Aorta (tissue), 5 donors: ENCODE measurements at regions not wholly inside any gene's neighbourhood (a gene's known extent, or its start where the extent isn't known, plus 50 kb on each side); places are given as distances from the start of the nearest gene placed in this dataset.

Experiments used
- ATAC-seq: fragments of 200-7000 bp; cut with Tn5 transposase; one replicate; pipeline ENCODE4 v1.9.1; 2022; ENCODE audit warnings: moderate library complexity; ENCODE audit not compliant: low FRiP score
- DNase-seq, 2 donors: peaks; one replicate each; pipeline ENCODE4 v3.0.0-alpha.2; 2020
- H3K27ac ChIP-seq, 2 donors: one replicate each; pipeline ENCODE4 v1.5.1; 2013; ENCODE audit warnings: low read length in 2 of 2, mild to moderate bottlenecking in 2 of 2, moderate library complexity in 2 of 2, control low read depth in 1 of 2, inconsistent platforms in 1 of 2, low read depth in 1 of 2
- H3K27me3 ChIP-seq, 2 donors: one replicate each; pipeline ENCODE4 v1.6.1; 2013; ENCODE audit warnings: control low read depth in 1 of 2, low read length in 1 of 2, mild to moderate bottlenecking in 1 of 2, moderate library complexity in 1 of 2; ENCODE audit not compliant: insufficient read depth in 2 of 2, control insufficient read depth in 1 of 2
- H3K36me3 ChIP-seq, 2 donors: one replicate each; pipeline ENCODE4 v1.6.1; 2013; ENCODE audit warnings: control low read depth in 1 of 2, low read length in 1 of 2, mild to moderate bottlenecking in 1 of 2; ENCODE audit not compliant: insufficient read depth in 2 of 2, control insufficient read depth in 1 of 2
- H3K4me1 ChIP-seq, 2 donors: one replicate each; pipeline ENCODE4 v1.6.1; 2013; ENCODE audit warnings: low read length in 2 of 2, control low read depth in 1 of 2, mild to moderate bottlenecking in 1 of 2, moderate library complexity in 1 of 2; ENCODE audit not compliant: insufficient read depth in 2 of 2, control insufficient read depth in 1 of 2
- H3K4me3 ChIP-seq, 2 donors: one replicate each; pipeline ENCODE4 v1.5.1; 2013; ENCODE audit warnings: low read length in 2 of 2, control low read depth in 1 of 2, mild to moderate bottlenecking in 1 of 2
- H3K9me3 ChIP-seq: one replicate; pipeline ENCODE4 v1.6.1; 2013; ENCODE audit warnings: mild to moderate bottlenecking, low read length; ENCODE audit not compliant: control insufficient read depth
- WGBS, 2 donors: extraction: QIAGEN DNeasy Blood & Tissue Kit; methylation state at CpG; one replicate each; pipeline ENCODE4 v1.1.7; 2013; 5-methylcytosine and 5-hydroxymethylcytosine counted together
- intact Hi-C, 2 donors: fragments of 100-400 bp; cut with DNase I; formaldehyde crosslinking; loops; one replicate each; pipeline versions ENCODE4 v1.14.2 to v1.15.0; 2022
- donor health status: healthy with polysubstance abuse.
- donor health status: Bipolar disorder and iron deficiency.
- donor health status: DM: no; HTN: no; CAD: no.
- donor health status: DM: no; HTN: no; CAD: no.
- donor health status: DM: yes; HTN: yes; CAD: no.

GRCh38 chr14:71592361-71592760 is 339.9 kb upstream of the RGS6 start:
- intact Hi-C loops, result loop anchor here in 1 of 2 donors (10.0 kb wide), 1 partner anchor 62 kb away; no protein-coding TSS in a partner anchor
- Histone ChIP-seq H3K4me1 (peaks cover 1 to 8% of the 10 kb centered on the region in 2 donors), H3K27ac (no peak overlapping the region), H3K4me3 (no peak overlapping the region), H3K9me3 (no peaks in the 10 kb centered on the region), H3K27me3 (no peaks in the 10 kb centered on the region), H3K36me3 (no peaks in the 10 kb centered on the region)
- ATAC-seq, result no peak
- 42 to 43% methylated on average over 2 of the region's 2 CpGs for WGBS, 2 donors
- no peak for DNase-seq

- Histone ChIP-seq H3K27me3 (no peaks in the 10 kb centered on the region), H3K4me3 (no peak overlapping the region), H3K36me3 (no peaks in the 10 kb centered on the region), H3K9me3 (no peaks in the 10 kb centered on the region), H3K27ac (no peak overlapping the region), H3K4me1 (peaks cover 1 to 8% of the 10 kb centered on the region in 2 donors)
- intact Hi-C loops, result loop anchor here in 1 of 2 donors (10.0 kb wide), 1 partner anchor 61 kb away; no protein-coding TSS in a partner anchor
- WGBS, 2 donors, result 87 to 92% methylated on average over 1 of the region's 1 CpG
- DNase-seq (no peak), ATAC-seq (no peak)
Measured at GRCh38 chr14:71593966-71594365, 338.3 kb upstream of the RGS6 start.

GRCh38 chr14:71594821-71595220 is 337.4 kb upstream of the RGS6 start:
- Histone ChIP-seq H3K4me3 (no peak overlapping the region), H3K9me3 (no peaks in the 10 kb centered on the region), H3K27me3 (no peaks in the 10 kb centered on the region), H3K4me1 (peaks cover 1 to 8% of the 10 kb centered on the region in 2 donors), H3K27ac (no peak overlapping the region), H3K36me3 (no peaks in the 10 kb centered on the region)
- 3 to 6% methylated on average over 3 of the region's 3 CpGs for WGBS, 2 donors
- DNase-seq (no peak), ATAC-seq (no peak)
- intact Hi-C loops, result loop anchor here in 1 of 2 donors (10.0 kb wide), 1 partner anchor 60 kb away; no protein-coding TSS in a partner anchor

GRCh38 chr14:71595441-71595840 is 336.8 kb upstream of the RGS6 start:
- no peak for ATAC-seq
- no peaks in the 10 kb centered on the region for H3K27me3 ChIP-seq
- 88 to 91% methylated on average over 3 of the region's 3 CpGs for WGBS, 2 donors
- H3K36me3 ChIP-seq, result no peaks in the 10 kb centered on the region
- DNase-seq, result no peak
- H3K9me3 ChIP-seq, result no peaks in the 10 kb centered on the region
- no peak overlapping the region for H3K27ac ChIP-seq
- H3K4me3 ChIP-seq, result no peak overlapping the region
- intact Hi-C loops, result loop anchor here in 1 of 2 donors (10.0 kb wide), 1 partner anchor 59 kb away; no protein-coding TSS in a partner anchor
- peaks cover 1 to 8% of the 10 kb centered on the region in 2 donors for H3K4me1 ChIP-seq

- Histone ChIP-seq H3K4me1 (peaks cover 0 to 7% of the 10 kb centered on the region in 2 donors), H3K36me3 (no peaks in the 10 kb centered on the region), H3K27me3 (no peaks in the 10 kb centered on the region), H3K4me3 (no peak overlapping the region), H3K9me3 (no peaks in the 10 kb centered on the region), H3K27ac (no peak overlapping the region)
- no peak for DNase-seq
- ATAC-seq, result no peak
- intact Hi-C loops, result loop anchor here in 1 of 2 donors (10.0 kb wide), 1 partner anchor 57 kb away; no protein-coding TSS in a partner anchor
- 83 to 95% methylated on average over 2 of the region's 2 CpGs for WGBS, 2 donors
Measured at GRCh38 chr14:71597287-71597920, 334.8 kb upstream of the RGS6 start.

- Histone ChIP-seq H3K36me3 (no peaks in the 10 kb centered on the region), H3K4me1 (peaks cover 0 to 6% of the 10 kb centered on the region in 2 donors), H3K27me3 (no peaks in the 10 kb centered on the region), H3K4me3 (no peak overlapping the region), H3K27ac (no peak overlapping the region), H3K9me3 (no peaks in the 10 kb centered on the region)
- WGBS, 2 donors, result 96 to 97% methylated on average over 4 of the region's 4 CpGs
- ATAC-seq, result no peak
- intact Hi-C loops, result loop anchor here in 1 of 2 donors (10.0 kb wide), 1 partner anchor 57 kb away; no protein-coding TSS in a partner anchor
- DNase-seq, result no peak
Measured at GRCh38 chr14:71597955-71598660, 334.1 kb upstream of the RGS6 start.

- ATAC-seq (no peak), DNase-seq (no peak)
- WGBS, 2 donors, result 98 to 99% methylated on average over 2 of the region's 2 CpGs
- peaks cover 0 to 10% of the 10 kb centered on the region in 2 donors for H3K4me1 ChIP-seq
- H3K4me3 ChIP-seq, result no peak overlapping the region
- no peaks in the 10 kb centered on the region for H3K9me3 ChIP-seq
- H3K36me3 ChIP-seq, result no peaks in the 10 kb centered on the region
- no peaks in the 10 kb centered on the region for H3K27me3 ChIP-seq
- H3K27ac ChIP-seq, result no peak overlapping the region
- intact Hi-C loops, result loop anchor here in 1 of 2 donors (10.0 kb wide), 1 partner anchor 54 kb away; no protein-coding TSS in a partner anchor
Measured at GRCh38 chr14:71600309-71600708, 331.9 kb upstream of the RGS6 start.

GRCh38 chr14:71602524-71602923 is 329.7 kb upstream of the RGS6 start:
- ATAC-seq, result no peak
- 94 to 97% methylated on average over 5 of the region's 5 CpGs for WGBS, 2 donors
- Histone ChIP-seq H3K27ac (no peak overlapping the region), H3K9me3 (no peaks in the 10 kb centered on the region), H3K4me1 (peaks cover 0 to 8% of the 10 kb centered on the region in 2 donors), H3K36me3 (no peaks in the 10 kb centered on the region), H3K27me3 (no peaks in the 10 kb centered on the region), H3K4me3 (no peak overlapping the region)
- intact Hi-C loops, result loop anchor here in 1 of 2 donors (10.0 kb wide), 1 partner anchor 52 kb away; no protein-coding TSS in a partner anchor
- DNase-seq, result no peak
